ENCODE measurements at regions not wholly inside any gene's neighbourhood (a gene's known extent, or its start where the extent isn't known, plus 50 kb on each side); places are given as distances from the start of the nearest gene placed in this dataset.

GRCh38 chr6:14972379-14973067 is 273.3 kb upstream of the JARID2 start (continued):
- no peak for TF ChIP-seq REST (IDR thresholded peaks at IDR 0.05; ENCODE audit: low read depth, low read length)
- no peak for TF ChIP-seq RCOR1 (IDR thresholded peaks at IDR 0.05; ENCODE audit: low read length)

- no peak overlapping the region for H3K4me3 ChIP-seq (ENCODE audit: low read depth in 2 of 2, low read length in 1 of 2)
- no peaks in the 10 kb centered on the region for H3K36me3 ChIP-seq (replicated peaks in 1 of 2; ENCODE audit: control insufficient read depth in 1 of 2, insufficient read depth in 2 of 2, low read length in 1 of 2)
- 38% methylated on average over 1 of the region's 1 CpG for WGBS (ENCODE audit: low lambda C conversion rate)
- no peaks in the 10 kb centered on the region for H3K9me3 ChIP-seq
- DNase-seq = no peak
- ChIA-PET CTCF (interaction anchor here (0.6 kb wide), 1 partner anchor 85 kb away, joined by 3 read pairs; no protein-coding TSS in a partner anchor), POLR2A (no interaction called here)
- H4K20me1 ChIP-seq (ENCODE audit: insufficient read depth) = no peaks in the 10 kb centered on the region
- H3K27me3 ChIP-seq (ENCODE audit: insufficient read depth) = no peaks in the 10 kb centered on the region
- no peak overlapping the region for H2AFZ ChIP-seq (ENCODE audit: low read depth)
- no peaks in the 10 kb centered on the region for H3K79me2 ChIP-seq (ENCODE audit: insufficient read depth)
- no peaks in the 10 kb centered on the region for H3F3A ChIP-seq (replicated peaks; ENCODE audit: insufficient read depth)
- no peak overlapping the region for H3K27ac ChIP-seq (ENCODE audit: low read depth in 2 of 2, low read length in 1 of 2)
- H3K4me1 ChIP-seq (ENCODE audit: control insufficient read depth in 1 of 2, insufficient read depth in 2 of 2, low read depth in 1 of 2, low read length in 1 of 2) = no peaks in the 10 kb centered on the region
- no peak overlapping the region for H3K9ac ChIP-seq
- no peak overlapping the region for H3K4me2 ChIP-seq
- H3K9me2 ChIP-seq = no peaks in the 10 kb centered on the region
- TF ChIP-seq SIN3A (IDR thresholded peaks at IDR 0.05; ENCODE audit: borderline replicate concordance, low read depth, low read length) (no peak), FOSL2 (IDR thresholded peaks at IDR 0.05; ENCODE audit: borderline replicate concordance, low read depth) (no peak), USF1 (IDR thresholded peaks at IDR 0.05; ENCODE audit: borderline replicate concordance, low read depth) (no peak), EP300 (IDR thresholded peaks at IDR 0.05; ENCODE audit: borderline replicate concordance in 1 of 2, low read depth in 1 of 2, low read length in 1 of 2) (no peak), PBX3 (IDR thresholded peaks at IDR 0.05) (no peak), CHD2 (IDR thresholded peaks at IDR 0.05; ENCODE audit: low read length, partially characterized antibody) (no peak), RXRA (IDR thresholded peaks at IDR 0.05; ENCODE audit: borderline replicate concordance, low read depth) (no peak), TAF1 (IDR thresholded peaks at IDR 0.05; ENCODE audit: borderline replicate concordance, low read depth, low read length) (no peak), JUND (IDR thresholded peaks at IDR 0.05) (no peak), ZBTB33 (IDR thresholded peaks at IDR 0.05; ENCODE audit: borderline replicate concordance, low read depth) (no peak)
Observed at GRCh38 chr6:14974372-14974771, 271.5 kb upstream of the JARID2 start.

Data from SK-N-SH (cell line).